Osteocyte (in vitro differentiated cells): ENCODE measurements at regions not wholly inside any gene's neighbourhood (a gene's known extent, or its start where the extent isn't known, plus 50 kb on each side); places are given as distances from the start of the nearest gene placed in this dataset.

Experiments
- DNase-seq: peaks from one replicate; pipeline ENCODE4 v3.0.0; 2021; ENCODE audit warnings: mixed read lengths; ENCODE audit not compliant: unreplicated experiment; ENCODE audit errors: extremely low spot score
- H3K27ac Mint-ChIP-seq: one replicate; pipeline ENCODE4 v1.8.0; 2021; ENCODE audit warnings: mild to moderate bottlenecking, mixed read lengths; ENCODE audit not compliant: unreplicated experiment
- H3K27me3 Mint-ChIP-seq: one replicate; pipeline ENCODE4 v1.8.0; 2021; ENCODE audit warnings: mixed read lengths; ENCODE audit not compliant: unreplicated experiment
- H3K36me3 Mint-ChIP-seq: one replicate; pipeline ENCODE4 v1.8.0; 2021; ENCODE audit warnings: mixed read lengths; ENCODE audit not compliant: unreplicated experiment
- H3K4me1 Mint-ChIP-seq: one replicate; pipeline ENCODE4 v1.8.0; 2021; ENCODE audit warnings: mixed read lengths; ENCODE audit not compliant: unreplicated experiment
- H3K4me3 Mint-ChIP-seq: one replicate; pipeline ENCODE4 v1.8.0; 2021; ENCODE audit warnings: mild to moderate bottlenecking, moderate library complexity, mixed read lengths; ENCODE audit not compliant: unreplicated experiment
- H3K9me3 Mint-ChIP-seq: one replicate; pipeline ENCODE4 v1.8.0; 2021; ENCODE audit warnings: mixed read lengths; ENCODE audit not compliant: unreplicated experiment
- TF ChIP-seq, protein P1 (sequence below): fragments of 200-600 bp; sonication (generic); IDR thresholded peaks from 2 replicates; pipeline ENCODE4 v1.5.0; 2021; ENCODE audit warnings: antibody characterized with exemption, mild to moderate bottlenecking, moderate library complexity

DNA sequence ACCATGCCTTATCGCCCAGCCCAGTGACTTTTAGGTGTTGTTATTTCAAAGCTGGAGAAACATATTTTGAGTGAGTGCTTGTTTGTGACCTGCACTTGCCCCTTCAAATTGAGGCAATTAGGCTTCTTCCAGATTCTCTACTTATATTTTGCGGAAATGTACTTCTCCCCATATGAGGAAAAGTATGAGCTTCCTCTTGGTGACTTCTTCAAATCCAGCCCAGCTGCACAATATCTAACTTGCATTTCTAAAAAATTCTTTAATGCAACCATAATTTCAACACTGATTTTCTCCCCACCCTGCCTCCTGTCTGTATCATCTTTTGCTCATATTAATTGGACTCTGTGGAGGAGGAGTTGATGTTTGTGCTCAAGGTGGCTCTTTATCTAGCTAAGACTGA, 391.2 kb upstream of the POU3F3 start:
- H3K27ac Mint-ChIP-seq: no peak overlapping the region
- no peak overlapping the region for H3K4me3 Mint-ChIP-seq
- TF ChIP-seq, protein P1, sequence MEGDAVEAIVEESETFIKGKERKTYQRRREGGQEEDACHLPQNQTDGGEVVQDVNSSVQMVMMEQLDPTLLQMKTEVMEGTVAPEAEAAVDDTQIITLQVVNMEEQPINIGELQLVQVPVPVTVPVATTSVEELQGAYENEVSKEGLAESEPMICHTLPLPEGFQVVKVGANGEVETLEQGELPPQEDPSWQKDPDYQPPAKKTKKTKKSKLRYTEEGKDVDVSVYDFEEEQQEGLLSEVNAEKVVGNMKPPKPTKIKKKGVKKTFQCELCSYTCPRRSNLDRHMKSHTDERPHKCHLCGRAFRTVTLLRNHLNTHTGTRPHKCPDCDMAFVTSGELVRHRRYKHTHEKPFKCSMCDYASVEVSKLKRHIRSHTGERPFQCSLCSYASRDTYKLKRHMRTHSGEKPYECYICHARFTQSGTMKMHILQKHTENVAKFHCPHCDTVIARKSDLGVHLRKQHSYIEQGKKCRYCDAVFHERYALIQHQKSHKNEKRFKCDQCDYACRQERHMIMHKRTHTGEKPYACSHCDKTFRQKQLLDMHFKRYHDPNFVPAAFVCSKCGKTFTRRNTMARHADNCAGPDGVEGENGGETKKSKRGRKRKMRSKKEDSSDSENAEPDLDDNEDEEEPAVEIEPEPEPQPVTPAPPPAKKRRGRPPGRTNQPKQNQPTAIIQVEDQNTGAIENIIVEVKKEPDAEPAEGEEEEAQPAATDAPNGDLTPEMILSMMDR: no peak
- no peaks in the 10 kb centered on the region for H3K36me3 Mint-ChIP-seq
- no peaks in the 10 kb centered on the region for H3K4me1 Mint-ChIP-seq
- no peaks in the 10 kb centered on the region for H3K9me3 Mint-ChIP-seq
- DNase-seq: no peak
- peaks cover 6% of the 10 kb centered on the region for H3K27me3 Mint-ChIP-seq

DNA sequence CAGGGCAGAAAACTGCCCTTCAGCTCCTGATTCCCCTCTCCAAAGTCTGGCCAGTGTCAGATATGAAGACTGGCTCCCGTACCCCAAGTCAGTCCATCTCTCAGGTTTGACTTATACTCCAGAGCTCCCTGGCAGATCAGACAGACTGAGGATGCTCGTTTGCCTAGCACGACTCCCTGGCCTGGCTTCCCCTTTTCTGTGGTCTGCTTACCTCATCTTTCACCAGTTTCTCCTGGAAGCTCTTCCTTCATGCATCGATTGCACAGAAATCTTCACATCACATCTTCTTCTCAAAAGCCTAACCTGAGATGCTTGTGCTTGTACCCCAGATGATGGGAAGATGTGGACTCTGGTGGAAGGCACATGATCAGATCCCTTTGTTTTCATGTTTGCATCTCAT, 387.9 kb upstream of the POU3F3 start:
- no peaks in the 10 kb centered on the region for H3K4me1 Mint-ChIP-seq
- no peak for DNase-seq
- no peak overlapping the region for H3K4me3 Mint-ChIP-seq
- peaks cover 10% of the 10 kb centered on the region for H3K27me3 Mint-ChIP-seq
- H3K9me3 Mint-ChIP-seq: no peaks in the 10 kb centered on the region
- no peaks in the 10 kb centered on the region for H3K36me3 Mint-ChIP-seq
- TF ChIP-seq, protein P1: no peak
- no peak overlapping the region for H3K27ac Mint-ChIP-seq

DNA sequence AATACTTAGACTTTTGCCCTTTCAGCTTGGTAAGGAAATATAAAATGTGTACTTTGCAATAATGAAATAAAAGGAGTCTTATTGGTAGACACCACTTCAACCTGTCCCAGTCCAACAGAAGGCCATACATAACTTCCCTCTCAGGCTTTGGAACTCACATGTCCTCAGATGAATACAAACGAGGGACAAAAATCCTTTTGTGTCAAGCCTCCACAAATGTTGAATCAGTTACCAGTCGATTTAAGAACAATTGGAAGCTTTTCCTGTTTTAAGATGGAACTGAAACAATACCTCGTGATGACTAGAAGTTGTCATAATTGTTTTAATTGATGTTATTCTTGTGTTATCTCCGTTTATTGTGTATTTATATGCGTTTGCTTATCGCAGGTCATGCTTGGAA, 385.1 kb upstream of the POU3F3 start:
- Mint-ChIP-seq H3K4me1 (no peaks in the 10 kb centered on the region), H3K9me3 (no peaks in the 10 kb centered on the region), H3K36me3 (no peaks in the 10 kb centered on the region), H3K27ac (no peak overlapping the region), H3K4me3 (no peak overlapping the region), H3K27me3 (peaks cover 12% of the 10 kb centered on the region)
- TF ChIP-seq, protein P1: no peak
- no peak for DNase-seq

DNA sequence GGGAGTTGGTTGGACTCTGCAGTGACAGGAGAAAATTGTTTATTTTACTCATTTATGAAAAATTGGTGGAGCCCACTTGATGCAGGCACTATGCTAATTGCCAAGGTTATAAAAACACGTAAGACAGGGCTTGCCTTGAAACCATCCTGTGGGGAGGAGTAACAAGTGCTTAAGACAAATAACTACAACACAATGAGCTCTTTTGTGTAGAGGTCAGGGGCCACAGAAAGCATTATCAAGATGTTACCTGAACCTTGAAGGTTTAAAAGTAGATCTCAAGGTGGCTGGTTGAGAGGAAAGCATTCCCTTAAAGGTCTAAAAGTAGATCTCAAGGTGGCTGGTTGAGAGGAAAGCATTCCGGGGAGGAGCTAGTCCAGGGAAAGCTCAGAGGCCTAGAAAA, 381.8 kb upstream of the POU3F3 start:
- no peak for DNase-seq
- Mint-ChIP-seq H3K4me1 (no peaks in the 10 kb centered on the region), H3K9me3 (no peaks in the 10 kb centered on the region), H3K27ac (no peak overlapping the region), H3K4me3 (no peak overlapping the region), H3K27me3 (peaks cover 27% of the 10 kb centered on the region), H3K36me3 (no peaks in the 10 kb centered on the region)
- TF ChIP-seq, protein P1: no peak

DNA sequence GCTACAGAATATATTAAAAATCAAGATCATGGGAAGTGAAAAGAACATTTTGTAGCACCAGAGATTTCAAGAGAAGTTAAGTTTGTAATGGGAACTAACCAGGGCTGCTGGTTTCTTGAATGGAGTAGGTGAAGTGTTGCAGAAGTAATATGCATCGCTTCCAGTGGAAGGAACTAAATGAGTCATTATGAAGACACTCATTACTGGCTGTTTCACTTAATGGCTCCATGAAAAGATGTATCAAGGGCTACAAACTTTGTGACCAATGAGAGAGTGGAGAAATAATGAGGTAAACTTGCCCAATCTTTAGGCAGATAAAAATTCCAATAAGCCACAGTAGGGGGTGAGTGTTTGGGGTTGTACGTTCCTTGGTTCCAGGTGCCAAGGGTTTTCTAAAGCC, 380.4 kb upstream of the POU3F3 start:
- Mint-ChIP-seq H3K4me1 (no peaks in the 10 kb centered on the region), H3K27me3 (peaks cover 28% of the 10 kb centered on the region), H3K9me3 (no peaks in the 10 kb centered on the region), H3K36me3 (no peaks in the 10 kb centered on the region), H3K27ac (no peak overlapping the region), H3K4me3 (no peak overlapping the region)
- TF ChIP-seq, protein P1: no peak
- DNase-seq: no peak
